ENCODE measurements at regions not wholly inside any gene's neighbourhood (a gene's known extent, or its start where the extent isn't known, plus 50 kb on each side); places are given as distances from the start of the nearest gene placed in this dataset.

DNA sequence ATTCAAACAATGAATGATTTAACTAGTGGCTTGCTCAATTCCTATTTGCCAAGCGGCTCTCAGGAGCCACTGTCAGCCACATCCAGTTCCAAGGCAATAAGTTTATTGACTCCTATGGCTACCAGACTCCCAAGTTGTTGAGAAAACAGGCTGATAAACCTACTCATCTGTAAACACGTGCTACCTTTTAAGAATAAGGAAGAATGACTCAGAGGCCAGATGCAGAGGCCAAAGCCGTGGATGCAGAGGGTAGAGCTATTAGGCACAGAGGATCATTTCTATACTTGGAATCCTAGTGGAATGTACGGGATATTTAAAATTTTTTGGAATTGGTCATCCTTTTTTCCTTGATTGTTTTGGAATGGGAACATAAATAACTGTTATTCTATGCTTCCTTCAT, 1921.1 kb downstream of the OLFM4 start:
- H3K4me2 ChIP-seq (ENCODE audit: low read length) = no peak overlapping the region
- CTCF ChIA-PET = interaction anchor here (0.5 kb wide), 1 partner anchor 22 kb away, joined by 4 read pairs; no protein-coding TSS in a partner anchor
- DNase-seq (no peak), ATAC-seq (no peak)
- no peaks in the 10 kb centered on the region for H3K36me3 ChIP-seq (ENCODE audit: low read depth, low read length)
- intact Hi-C loops (cut with micrococcal nuclease) = no loop called here
- H3K27ac ChIP-seq (ENCODE audit: low read length) = no peak overlapping the region
- no peaks in the 10 kb centered on the region for H3K4me1 ChIP-seq (ENCODE audit: insufficient read depth, low read length)
- no peaks in the 10 kb centered on the region for H4K20me1 ChIP-seq (ENCODE audit: low read length)
- no peaks in the 10 kb centered on the region for H3F3A ChIP-seq (ENCODE audit: low read length, unreplicated experiment)
- no peaks in the 10 kb centered on the region for H3K9me3 ChIP-seq (ENCODE audit: low read length)
- H3K4me3 ChIP-seq (ENCODE audit: low read length) = no peak overlapping the region
- no peak overlapping the region for H2AFZ ChIP-seq (ENCODE audit: low read length)
- no TSS peak for BruUV-seq (replicated peaks)
- POLR2A ChIA-PET (ENCODE audit: unreplicated experiment) = no interaction called here
- no peaks in the 10 kb centered on the region for H3K27me3 ChIP-seq (ENCODE audit: low read length)
- H3K79me2 ChIP-seq (ENCODE audit: low read length) = no peaks in the 10 kb centered on the region
- H3K9me2 ChIP-seq (replicated peaks; ENCODE audit: low read length) = no peaks in the 10 kb centered on the region
- TF ChIP-seq, protein P1, sequence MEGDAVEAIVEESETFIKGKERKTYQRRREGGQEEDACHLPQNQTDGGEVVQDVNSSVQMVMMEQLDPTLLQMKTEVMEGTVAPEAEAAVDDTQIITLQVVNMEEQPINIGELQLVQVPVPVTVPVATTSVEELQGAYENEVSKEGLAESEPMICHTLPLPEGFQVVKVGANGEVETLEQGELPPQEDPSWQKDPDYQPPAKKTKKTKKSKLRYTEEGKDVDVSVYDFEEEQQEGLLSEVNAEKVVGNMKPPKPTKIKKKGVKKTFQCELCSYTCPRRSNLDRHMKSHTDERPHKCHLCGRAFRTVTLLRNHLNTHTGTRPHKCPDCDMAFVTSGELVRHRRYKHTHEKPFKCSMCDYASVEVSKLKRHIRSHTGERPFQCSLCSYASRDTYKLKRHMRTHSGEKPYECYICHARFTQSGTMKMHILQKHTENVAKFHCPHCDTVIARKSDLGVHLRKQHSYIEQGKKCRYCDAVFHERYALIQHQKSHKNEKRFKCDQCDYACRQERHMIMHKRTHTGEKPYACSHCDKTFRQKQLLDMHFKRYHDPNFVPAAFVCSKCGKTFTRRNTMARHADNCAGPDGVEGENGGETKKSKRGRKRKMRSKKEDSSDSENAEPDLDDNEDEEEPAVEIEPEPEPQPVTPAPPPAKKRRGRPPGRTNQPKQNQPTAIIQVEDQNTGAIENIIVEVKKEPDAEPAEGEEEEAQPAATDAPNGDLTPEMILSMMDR (conservative IDR thresholded peaks at IDR 0.05; ENCODE audit: low read depth, low read length) = no peak
- no peak for TF ChIP-seq EZH2 (IDR thresholded peaks at IDR 0.05; ENCODE audit: low read length, unreplicated experiment)
- TF ChIP-seq EZH2phosphoT487 (IDR thresholded peaks at IDR 0.05; ENCODE audit: borderline replicate concordance, low read length) = no peak
- no peak overlapping the region for H3K9ac ChIP-seq (ENCODE audit: low read length)

DNA sequence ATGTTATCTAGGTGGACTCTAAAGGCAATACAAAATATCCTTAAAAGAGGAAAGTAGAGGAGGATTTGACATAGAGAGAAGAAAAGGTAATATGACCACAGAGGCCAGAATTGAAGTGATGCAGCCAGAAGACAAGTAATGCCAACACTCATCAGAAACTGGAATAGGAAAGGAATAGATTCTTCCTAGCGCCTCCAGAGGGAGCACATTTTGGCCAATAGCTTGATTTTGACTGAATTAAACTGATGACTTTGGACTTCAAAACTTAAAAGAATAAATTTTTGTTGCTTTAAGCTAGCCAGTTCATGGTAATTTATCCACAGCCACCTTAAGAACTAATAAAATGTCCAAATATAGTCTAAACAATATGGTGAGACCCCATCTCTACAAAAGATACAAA, 1921.9 kb downstream of the OLFM4 start:
- DNase-seq = no peak
- TF ChIP-seq, protein P1 (conservative IDR thresholded peaks at IDR 0.05; ENCODE audit: low read depth, low read length) = peak; percentile 20; the same call in 1 of the 2 replicates
- no peak for TF ChIP-seq EZH2phosphoT487 (IDR thresholded peaks at IDR 0.05; ENCODE audit: borderline replicate concordance, low read length)
- Histone ChIP-seq H3K9ac (ENCODE audit: low read length) (no peak overlapping the region), H2AFZ (ENCODE audit: low read length) (no peak overlapping the region), H3K4me2 (ENCODE audit: low read length) (no peak overlapping the region), H3K4me3 (ENCODE audit: low read length) (no peak overlapping the region), H4K20me1 (ENCODE audit: low read length) (no peaks in the 10 kb centered on the region), H3K9me3 (ENCODE audit: low read length) (no peaks in the 10 kb centered on the region), H3K4me1 (ENCODE audit: insufficient read depth, low read length) (no peaks in the 10 kb centered on the region), H3K9me2 (replicated peaks; ENCODE audit: low read length) (no peaks in the 10 kb centered on the region), H3K79me2 (ENCODE audit: low read length) (no peaks in the 10 kb centered on the region), H3K27me3 (ENCODE audit: low read length) (no peaks in the 10 kb centered on the region), H3F3A (ENCODE audit: low read length, unreplicated experiment) (no peaks in the 10 kb centered on the region), H3K27ac (ENCODE audit: low read length) (no peak overlapping the region), H3K36me3 (ENCODE audit: low read depth, low read length) (no peaks in the 10 kb centered on the region)
- no peak for ATAC-seq
- ChIA-PET POLR2A (ENCODE audit: unreplicated experiment) (no interaction called here), CTCF (no interaction called here)
- BruUV-seq (replicated peaks) = no TSS peak
- intact Hi-C loops (cut with micrococcal nuclease) = no loop called here

DNA sequence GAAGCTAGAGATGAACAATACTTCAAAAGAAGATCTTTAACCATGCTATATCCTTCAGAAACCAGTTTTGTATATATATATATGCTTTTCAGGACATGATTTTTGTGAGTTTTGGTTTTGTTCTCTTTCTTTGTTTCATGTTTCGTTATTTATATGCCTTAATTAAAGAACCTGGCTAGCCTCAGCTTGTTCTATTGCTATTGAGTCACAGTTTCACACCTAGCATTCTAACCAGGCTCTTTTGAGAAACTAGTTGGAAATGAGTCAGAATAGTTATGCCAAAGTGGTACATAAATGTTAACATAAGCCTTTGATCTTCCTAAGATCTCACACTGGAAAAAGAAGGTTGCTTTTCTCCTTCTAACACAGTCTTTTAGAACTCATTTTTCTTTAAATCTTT, 1925.2 kb downstream of the OLFM4 start:
- ChIA-PET POLR2A (ENCODE audit: unreplicated experiment) (no interaction called here), CTCF (no interaction called here)
- Histone ChIP-seq H3K9me3 (ENCODE audit: low read length) (no peaks in the 10 kb centered on the region), H3F3A (ENCODE audit: low read length, unreplicated experiment) (no peaks in the 10 kb centered on the region), H2AFZ (ENCODE audit: low read length) (no peak overlapping the region), H3K36me3 (ENCODE audit: low read depth, low read length) (no peaks in the 10 kb centered on the region), H3K4me2 (ENCODE audit: low read length) (no peak overlapping the region), H3K9ac (ENCODE audit: low read length) (no peak overlapping the region), H3K27me3 (ENCODE audit: low read length) (no peaks in the 10 kb centered on the region), H3K4me1 (ENCODE audit: insufficient read depth, low read length) (no peaks in the 10 kb centered on the region), H4K20me1 (ENCODE audit: low read length) (no peaks in the 10 kb centered on the region), H3K27ac (ENCODE audit: low read length) (no peak overlapping the region), H3K9me2 (replicated peaks; ENCODE audit: low read length) (no peaks in the 10 kb centered on the region), H3K4me3 (ENCODE audit: low read length) (no peak overlapping the region), H3K79me2 (ENCODE audit: low read length) (no peaks in the 10 kb centered on the region)
- intact Hi-C loops (cut with micrococcal nuclease) = no loop called here
- no TSS peak for BruUV-seq (replicated peaks)
- DNase-seq (no peak), ATAC-seq (no peak)
- TF ChIP-seq, protein P1 (conservative IDR thresholded peaks at IDR 0.05; ENCODE audit: low read depth, low read length) = no peak
- TF ChIP-seq EZH2phosphoT487 (IDR thresholded peaks at IDR 0.05; ENCODE audit: borderline replicate concordance, low read length) (no peak), EZH2 (IDR thresholded peaks at IDR 0.05; ENCODE audit: low read length, unreplicated experiment) (no peak)

Data from PC-3 (cell line).